ENCODE measurements at regions not wholly inside any gene's neighbourhood (a gene's known extent, or its start where the extent isn't known, plus 50 kb on each side); places are given as distances from the start of the nearest gene placed in this dataset.

- Histone ChIP-seq H3K4me2 (ENCODE audit: insufficient read depth, low read length) (no peak overlapping the region), H3K9me3 (replicated peaks; ENCODE audit: control insufficient read depth, insufficient read depth, low read length) (peaks cover 2% of the 10 kb centered on the region), H3K9me1 (replicated peaks; ENCODE audit: control insufficient read depth, extremely low read depth, insufficient read depth, low read length) (no peaks in the 10 kb centered on the region), H2AFZ (ENCODE audit: low read depth, low read length) (no peak overlapping the region), H4K20me1 (replicated peaks; ENCODE audit: control insufficient read depth, extremely low read depth, insufficient read depth, low read length) (no peaks in the 10 kb centered on the region), H3K27me3 (ENCODE audit: control insufficient read depth in 2 of 2, insufficient read depth in 2 of 2, low read length in 2 of 2) (no peaks in the 10 kb centered on the region), H3K4me1 (ENCODE audit: control insufficient read depth, extremely low read depth, insufficient read depth, low read length) (no peaks in the 10 kb centered on the region), H3K79me2 (ENCODE audit: control insufficient read depth, insufficient read depth, low read length) (no peaks in the 10 kb centered on the region), H3K27ac (ENCODE audit: insufficient read depth, low read depth, low read length) (no peak overlapping the region), H3K9ac (replicated peaks; ENCODE audit: extremely low read depth, insufficient read depth, low read length) (no peak overlapping the region), H3K4me3 (replicated peaks in 1 of 3; ENCODE audit: insufficient read depth in 1 of 3, low read depth in 1 of 3, low read length in 3 of 3) (no peak overlapping the region), H3K36me3 (ENCODE audit: control insufficient read depth in 2 of 2, extremely low read depth in 1 of 2, insufficient read depth in 2 of 2, low read length in 2 of 2) (no peaks in the 10 kb centered on the region)
- dilution Hi-C loops (cut with MboI; ENCODE audit: extremely low pct_ligation_motif_present, low sequenced_read_pairs) (no loop called here), intact Hi-C loops (cut with micrococcal nuclease) (no loop called here)
- ChIA-PET CTCF (no interaction called here), POLR2A (no interaction called here)
- BruUV-seq (replicated peaks), result no TSS peak
- TF ChIP-seq MAX (IDR thresholded peaks at IDR 0.05; ENCODE audit: insufficient read depth, insufficient read length), result no peak
- TF ChIP-seq POLR2A (IDR thresholded peaks at IDR 0.05; ENCODE audit: low read depth, low read length), result no peak
- TF ChIP-seq JUN (IDR thresholded peaks at IDR 0.05; ENCODE audit: borderline replicate concordance, insufficient read depth, insufficient read length, low read depth), result no peak
- no peak for TF ChIP-seq EZH2 (IDR thresholded peaks at IDR 0.05; ENCODE audit: borderline replicate concordance, low read depth, low read length, severe bottlenecking)
- TF ChIP-seq GATA2 (IDR thresholded peaks at IDR 0.05; ENCODE audit: insufficient read depth, insufficient read length, low read depth, low read length), result no peak
- TF ChIP-seq FOS (IDR thresholded peaks at IDR 0.05; ENCODE audit: borderline replicate concordance, insufficient read depth, low read length), result no peak
- no peak for TF ChIP-seq MYC (IDR thresholded peaks at IDR 0.05; ENCODE audit: low read depth, low read length)
- TF ChIP-seq POLR2AphosphoS5 (IDR thresholded peaks at IDR 0.05; ENCODE audit: insufficient read depth, low read depth, low read length), result no peak
- no peak for TF ChIP-seq CTCF (IDR thresholded peaks at IDR 0.05; ENCODE audit: extremely low read depth in 1 of 2, insufficient read depth in 1 of 2, low read depth in 1 of 2, low read length in 2 of 2)
- DNase-seq (ENCODE audit: low read depth, low spot score) (no peak), FAIRE-seq (no peak)
These were observed 2056.0 kb downstream of the OLFM4 start for GRCh38 chr13:55084630-55085029.
